ENCODE measurements at regions not wholly inside any gene's neighbourhood (a gene's known extent, or its start where the extent isn't known, plus 50 kb on each side); places are given as distances from the start of the nearest gene placed in this dataset.

DNA sequence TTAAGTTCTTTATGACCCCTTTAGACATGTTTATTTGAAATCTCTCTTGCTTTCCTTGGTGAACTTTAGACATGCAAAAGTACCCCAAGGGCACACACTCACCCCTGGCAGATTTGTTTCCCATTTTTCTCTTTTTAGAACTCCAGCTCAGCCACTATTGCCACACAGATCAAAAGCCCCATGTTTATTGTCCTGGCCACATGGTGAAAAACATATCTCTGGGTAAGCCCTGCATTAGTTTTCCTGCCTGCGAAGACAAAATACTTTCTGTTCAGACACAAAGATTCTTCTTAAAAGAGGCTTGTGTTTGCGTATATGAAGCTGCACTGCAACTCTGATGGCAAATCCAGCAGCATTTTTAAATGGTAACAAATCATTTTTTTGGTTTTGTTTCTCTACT, 200.0 kb downstream of the POLR1F start:
- Histone ChIP-seq H3K79me1 (ENCODE audit: insufficient read depth, low read depth, low read length, poor library complexity, severe bottlenecking) (no peaks in the 10 kb centered on the region), H4K5ac (ENCODE audit: insufficient read length, low read depth, low read length) (no peak overlapping the region), H3K4me2 (ENCODE audit: insufficient read depth, insufficient read length, low read length) (no peak overlapping the region), H3K9ac (ENCODE audit: extremely low read depth, insufficient read length, low read length) (no peak overlapping the region), H3K4me1 (ENCODE audit: insufficient read depth, low read length) (no peaks in the 10 kb centered on the region), H3T11ph (ENCODE audit: low read length) (no peak overlapping the region), H3K18ac (ENCODE audit: insufficient read length, low read depth, low read length) (no peak overlapping the region), H3K9me3 (ENCODE audit: control insufficient read depth, low read depth, low read length) (no peaks in the 10 kb centered on the region), H3K56ac (ENCODE audit: insufficient read length, low read depth, low read length) (no peak overlapping the region), H3K79me2 (ENCODE audit: insufficient read depth, low read length) (no peaks in the 10 kb centered on the region), H2BK12ac (ENCODE audit: insufficient read length, low read depth, low read length) (no peak overlapping the region), H4K20me1 (ENCODE audit: control insufficient read depth, insufficient read depth, insufficient read length) (no peaks in the 10 kb centered on the region), H3K14ac (ENCODE audit: insufficient read depth, low read length) (no peak overlapping the region), H2AK5ac (ENCODE audit: insufficient read length, low read length) (no peak overlapping the region), H2BK120ac (ENCODE audit: low read depth, low read length, poor library complexity, severe bottlenecking) (no peak overlapping the region), H2AFZ (ENCODE audit: low read length) (no peak overlapping the region), H3K4ac (ENCODE audit: low read depth, low read length) (no peak overlapping the region), H4K91ac (ENCODE audit: insufficient read length, low read depth, low read length) (no peak overlapping the region), H2BK5ac (ENCODE audit: insufficient read length, low read length) (no peak overlapping the region), H3K23ac (ENCODE audit: insufficient read length, low read depth, low read length) (no peak overlapping the region), H2BK20ac (ENCODE audit: low read depth, low read length, poor library complexity, severe bottlenecking) (no peak overlapping the region), H3K27me3 (ENCODE audit: insufficient read depth, low read length) (no peaks in the 10 kb centered on the region), H3K23me2 (ENCODE audit: insufficient read length, low read depth, low read length, poor library complexity, severe bottlenecking) (no peaks in the 10 kb centered on the region), H4K8ac (replicated peaks; ENCODE audit: insufficient read length, low read depth, low read length) (no peak overlapping the region), H3K27ac (ENCODE audit: insufficient read length, low read depth, low read length) (no peak overlapping the region), H2BK15ac (ENCODE audit: low read depth, low read length) (no peak overlapping the region)
- Mint-ChIP-seq H3K4me1 (peaks cover 11% of the 10 kb centered on the region in 2 experiments), H3K27me3 (ENCODE audit: low read depth) (no peaks in the 10 kb centered on the region), H3K27ac (peak overlapping the region; percentile 5 to 47 (median 8); a peak in 4 of 7 replicates), H3K9me3 (no peaks in the 10 kb centered on the region), H3K36me3 (ENCODE audit: insufficient read depth in 1 of 3, low read depth in 3 of 3) (no peaks in the 10 kb centered on the region), H3K4me3 (no peak overlapping the region)
- TF ChIP-seq, protein P1, sequence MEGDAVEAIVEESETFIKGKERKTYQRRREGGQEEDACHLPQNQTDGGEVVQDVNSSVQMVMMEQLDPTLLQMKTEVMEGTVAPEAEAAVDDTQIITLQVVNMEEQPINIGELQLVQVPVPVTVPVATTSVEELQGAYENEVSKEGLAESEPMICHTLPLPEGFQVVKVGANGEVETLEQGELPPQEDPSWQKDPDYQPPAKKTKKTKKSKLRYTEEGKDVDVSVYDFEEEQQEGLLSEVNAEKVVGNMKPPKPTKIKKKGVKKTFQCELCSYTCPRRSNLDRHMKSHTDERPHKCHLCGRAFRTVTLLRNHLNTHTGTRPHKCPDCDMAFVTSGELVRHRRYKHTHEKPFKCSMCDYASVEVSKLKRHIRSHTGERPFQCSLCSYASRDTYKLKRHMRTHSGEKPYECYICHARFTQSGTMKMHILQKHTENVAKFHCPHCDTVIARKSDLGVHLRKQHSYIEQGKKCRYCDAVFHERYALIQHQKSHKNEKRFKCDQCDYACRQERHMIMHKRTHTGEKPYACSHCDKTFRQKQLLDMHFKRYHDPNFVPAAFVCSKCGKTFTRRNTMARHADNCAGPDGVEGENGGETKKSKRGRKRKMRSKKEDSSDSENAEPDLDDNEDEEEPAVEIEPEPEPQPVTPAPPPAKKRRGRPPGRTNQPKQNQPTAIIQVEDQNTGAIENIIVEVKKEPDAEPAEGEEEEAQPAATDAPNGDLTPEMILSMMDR (conservative IDR thresholded peaks at IDR 0.05), result no peak
- no CpG with 5 or more reads among the region's 2 CpGs for WGBS (ENCODE audit: extremely low coverage, insufficient read length, low lambda C conversion rate)
- DNase-seq, result no peak
